GM12878 (cell line): ENCODE measurements at regions not wholly inside any gene's neighbourhood (a gene's known extent, or its start where the extent isn't known, plus 50 kb on each side); places are given as distances from the start of the nearest gene placed in this dataset.

ENCODE experiments used
- BRCA1 ChIP-seq: IDR thresholded peaks from 2 replicates; pipeline ENCODE4 v1.6.1; 2011; ENCODE audit warnings: low read depth, low read length, improper control_type of control experiment
- EZH2 ChIP-seq: IDR thresholded peaks from 2 replicates; pipeline ENCODE4 v1.6.1; 2012; ENCODE audit warnings: low read depth, mild to moderate bottlenecking, control low read depth, inconsistent platforms, low read length, borderline replicate concordance; ENCODE audit not compliant: control insufficient read depth
- HDGF ChIP-seq: fragments of 450-650 bp; IDR thresholded peaks from 2 replicates; pipeline ENCODE4 v1.6.1; 2016; ENCODE audit warnings: antibody characterized with exemption
- NRF1 ChIP-seq: conservative IDR thresholded peaks from 2 replicates; pipeline ENCODE4 v1.6.1; 2011; ENCODE audit warnings: mild to moderate bottlenecking, low read depth, low read length, improper control_type of control experiment
- POLR2A ChIP-seq: IDR thresholded peaks from 2 replicates; pipeline ENCODE4 v1.6.1; 2011; ENCODE audit warnings: low read depth, mild to moderate bottlenecking, low read length

- TF ChIP-seq HDGF (no peak), POLR2A (no peak), EZH2 (no peak), NRF1 (no peak), BRCA1 (no peak)
These were observed 184.4 kb downstream of the UNC5CL start for GRCh38 chr6:40854592-40854991.
